Hematopoietic multipotent progenitor cell (in vitro differentiated cells): ENCODE measurements at regions not wholly inside any gene's neighbourhood (a gene's known extent, or its start where the extent isn't known, plus 50 kb on each side); places are given as distances from the start of the nearest gene placed in this dataset. TPM values are rescaled to one million over a fixed set of nuclear protein-coding genes. Genes with fewer than 3 reads are reported as not detected.

Experiments
- DNase-seq, 3 donors: peaks; one replicate each; pipeline ENCODE4 v3.0.0-alpha.2; 2011 to 2015; ENCODE audit warnings: low read depth in 2 of 3, low spot score in 2 of 3
- small RNA-seq: library from RNA; depleted of rRNA; stranded (forward); fragments of <200 nt; gene quantifications from one replicate; pipeline ENCODE3, GENCODE V24; 2012

GRCh38 chr18:64219517-64219916 is 70.6 kb upstream of the LINC00305 start:
- no peak for DNase-seq

- DNase-seq, result no peak
Observed at GRCh38 chr18:64210401-64210949, 61.6 kb upstream of the LINC00305 start.

DNA sequence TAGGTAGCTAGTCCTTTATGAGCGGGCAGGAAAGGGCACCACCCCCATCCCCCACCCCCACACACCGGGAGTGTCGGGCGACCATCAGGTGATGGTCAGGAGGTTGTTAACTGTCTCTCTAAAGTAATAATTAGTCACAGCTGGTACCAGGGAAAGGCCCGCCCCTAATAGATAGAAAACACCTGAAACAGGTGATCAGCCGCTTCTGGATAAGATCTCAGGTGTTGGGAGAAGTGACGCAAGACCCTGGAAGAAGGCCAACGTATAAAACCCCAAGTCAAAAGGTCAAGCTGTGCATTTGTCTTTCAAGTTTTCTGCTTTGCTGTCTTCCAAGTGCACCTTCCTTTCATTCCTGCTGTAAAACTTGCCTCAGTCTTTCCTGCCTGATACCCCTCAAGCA is 59.6 kb upstream of the LINC00305 start:
- no peak for DNase-seq

DNA sequence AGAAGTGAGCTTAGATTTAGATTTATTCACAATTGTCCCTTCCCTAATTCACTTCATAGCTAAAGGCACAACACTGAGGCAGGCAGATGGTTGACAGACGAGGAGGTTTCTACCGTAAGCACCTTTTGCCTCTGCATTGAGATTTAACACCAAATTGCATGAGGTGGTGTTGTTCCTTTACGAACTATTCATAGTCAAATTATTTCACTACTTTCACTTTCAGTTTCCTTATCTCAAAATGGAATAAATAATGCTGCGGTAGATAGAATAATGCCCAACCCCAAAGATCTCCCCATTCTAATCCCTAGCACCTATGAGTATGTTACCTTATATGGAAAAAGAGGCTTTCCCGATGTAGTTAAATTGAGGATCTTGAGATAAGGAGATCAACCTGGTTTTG is 58.9 kb upstream of the LINC00305 start:
- DNase-seq, result peak in 2 of 3 donors; percentile 14 to 52

DNA sequence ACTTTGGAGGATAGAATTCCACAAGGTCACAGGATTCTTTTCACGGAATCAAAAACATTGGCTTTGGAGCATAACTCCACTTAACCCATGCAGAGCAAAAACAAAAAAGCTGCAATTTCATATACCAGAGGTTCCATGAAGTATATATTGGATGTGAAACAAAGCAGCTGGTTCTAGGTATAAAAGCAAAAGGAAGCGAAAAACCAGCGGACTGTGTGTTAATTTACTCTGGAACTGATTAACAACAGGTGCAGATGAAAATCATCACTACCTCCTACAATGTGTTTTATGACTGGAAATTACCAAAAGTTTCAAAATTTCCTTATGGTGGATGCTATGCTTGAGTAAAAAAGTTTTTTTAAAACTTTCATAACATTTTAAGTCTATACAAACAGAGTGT is 54.4 kb upstream of the LINC00305 start:
- no peak for DNase-seq

GRCh38 chr18:64202863-64203262 is 54.0 kb upstream of the LINC00305 start:
- peak in 1 of 3 donors; percentile 48 for DNase-seq

DNA sequence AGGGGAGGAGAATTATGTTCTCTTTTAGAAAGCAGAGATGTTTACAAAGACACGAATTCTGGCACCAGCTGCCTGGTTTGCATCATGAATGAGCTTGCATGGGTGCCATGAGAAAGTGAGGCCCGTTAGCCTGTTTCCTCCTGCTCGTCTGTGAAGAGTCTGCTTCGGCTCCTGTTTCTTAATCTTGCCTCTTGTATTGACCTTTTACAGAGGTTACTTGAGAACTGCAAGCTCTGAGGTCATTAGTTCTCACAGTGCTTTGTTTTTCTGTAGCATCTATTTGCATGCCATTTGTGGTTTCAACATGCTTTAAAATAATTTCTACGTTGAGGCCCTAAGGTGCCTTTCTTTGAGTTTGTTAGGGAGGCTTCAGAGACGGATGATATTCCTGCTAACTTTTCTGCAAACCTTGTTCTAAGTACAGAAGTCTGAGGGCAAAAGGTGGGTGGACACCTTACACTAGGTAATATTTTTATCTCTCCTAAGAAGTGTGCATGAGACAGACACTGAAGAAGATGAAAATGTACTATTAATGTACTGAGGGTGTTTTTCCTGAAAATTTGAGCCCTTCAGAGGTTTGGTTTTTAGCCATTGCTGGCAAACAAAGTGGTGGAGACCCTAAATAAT is 53.4 kb upstream of the LINC00305 start:
- DNase-seq, result no peak

- no peak for DNase-seq
Observed at GRCh38 chr18:64201781-64202180, 52.9 kb upstream of the LINC00305 start.

- DNase-seq, result no peak
Observed at GRCh38 chr18:64199581-64199980, 50.7 kb upstream of the LINC00305 start.

Small RNA genes in the stretch of these regions (small RNA-seq; reads per million reads assigned to genes)
- not detected for gene AC027506.1
